ENCODE measurements at regions not wholly inside any gene's neighbourhood (a gene's known extent, or its start where the extent isn't known, plus 50 kb on each side); places are given as distances from the start of the nearest gene placed in this dataset.

GRCh38 chr7:20019757-20020432, 197.3 kb downstream of the MACC1 start (continued):
- no peak for TF ChIP-seq TSHZ1 (tag by site-specific recombination; IDR thresholded peaks at IDR 0.05; ENCODE audit: borderline replicate concordance)

GRCh38 chr7:20016669-20017068, 200.5 kb downstream of the MACC1 start:
- no peak overlapping the region for H3K4me3 ChIP-seq (ENCODE audit: low read depth, low read length)
- ChIA-PET CTCF (no interaction called here), POLR2A (no interaction called here)
- H3K36me3 ChIP-seq (ENCODE audit: control insufficient read depth in 2 of 2, insufficient read depth in 1 of 2, low read length in 2 of 2) = no peaks in the 10 kb centered on the region
- no peaks in the 10 kb centered on the region for H3K9me3 ChIP-seq (ENCODE audit: control insufficient read depth, insufficient read depth, low read depth, low read length)
- H3K27ac ChIP-seq (ENCODE audit: extremely low read depth, low read depth, low read length) = no peak overlapping the region
- no peaks in the 10 kb centered on the region for H3K4me1 ChIP-seq (ENCODE audit: control insufficient read depth, insufficient read depth, low read length)
- TF ChIP-seq, protein P1, sequence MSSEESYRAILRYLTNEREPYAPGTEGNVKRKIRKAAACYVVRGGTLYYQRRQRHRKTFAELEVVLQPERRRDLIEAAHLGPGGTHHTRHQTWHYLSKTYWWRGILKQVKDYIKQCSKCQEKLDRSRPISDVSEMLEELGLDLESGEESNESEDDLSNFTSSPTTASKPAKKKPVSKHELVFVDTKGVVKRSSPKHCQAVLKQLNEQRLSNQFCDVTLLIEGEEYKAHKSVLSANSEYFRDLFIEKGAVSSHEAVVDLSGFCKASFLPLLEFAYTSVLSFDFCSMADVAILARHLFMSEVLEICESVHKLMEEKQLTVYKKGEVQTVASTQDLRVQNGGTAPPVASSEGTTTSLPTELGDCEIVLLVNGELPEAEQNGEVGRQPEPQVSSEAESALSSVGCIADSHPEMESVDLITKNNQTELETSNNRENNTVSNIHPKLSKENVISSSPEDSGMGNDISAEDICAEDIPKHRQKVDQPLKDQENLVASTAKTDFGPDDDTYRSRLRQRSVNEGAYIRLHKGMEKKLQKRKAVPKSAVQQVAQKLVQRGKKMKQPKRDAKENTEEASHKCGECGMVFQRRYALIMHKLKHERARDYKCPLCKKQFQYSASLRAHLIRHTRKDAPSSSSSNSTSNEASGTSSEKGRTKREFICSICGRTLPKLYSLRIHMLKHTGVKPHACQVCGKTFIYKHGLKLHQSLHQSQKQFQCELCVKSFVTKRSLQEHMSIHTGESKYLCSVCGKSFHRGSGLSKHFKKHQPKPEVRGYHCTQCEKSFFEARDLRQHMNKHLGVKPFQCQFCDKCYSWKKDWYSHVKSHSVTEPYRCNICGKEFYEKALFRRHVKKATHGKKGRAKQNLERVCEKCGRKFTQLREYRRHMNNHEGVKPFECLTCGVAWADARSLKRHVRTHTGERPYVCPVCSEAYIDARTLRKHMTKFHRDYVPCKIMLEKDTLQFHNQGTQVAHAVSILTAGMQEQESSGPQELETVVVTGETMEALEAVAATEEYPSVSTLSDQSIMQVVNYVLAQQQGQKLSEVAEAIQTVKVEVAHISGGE (tag by site-specific recombination; conservative IDR thresholded peaks at IDR 0.05; ENCODE audit: low read depth) = no peak
- TF ChIP-seq ZNF341 (tag by site-specific recombination; IDR thresholded peaks at IDR 0.05; ENCODE audit: low read depth) (no peak), ZNF426 (tag by site-specific recombination; IDR thresholded peaks at IDR 0.05) (no peak), SP2 (tag by site-specific recombination; IDR thresholded peaks at IDR 0.05) (no peak), ZNF529 (tag by site-specific recombination; IDR thresholded peaks at IDR 0.05; ENCODE audit: insufficient replicate concordance) (no peak), ZSCAN16 (tag by site-specific recombination; IDR thresholded peaks at IDR 0.05) (no peak), ZNF112 (tag by site-specific recombination; IDR thresholded peaks at IDR 0.05) (no peak), YY2 (tag by site-specific recombination; IDR thresholded peaks at IDR 0.05) (no peak), ZNF701 (tag by site-specific recombination; IDR thresholded peaks at IDR 0.05) (no peak), ZNF423 (tag by site-specific recombination; IDR thresholded peaks at IDR 0.05) (no peak), ZNF544 (tag by site-specific recombination; IDR thresholded peaks at IDR 0.05) (no peak), ZNF626 (tag by site-specific recombination; IDR thresholded peaks at IDR 0.05) (no peak), ZNF777 (tag by site-specific recombination; IDR thresholded peaks at IDR 0.05; ENCODE audit: borderline replicate concordance) (no peak), ZNF239 (tag by site-specific recombination; IDR thresholded peaks at IDR 0.05) (no peak), ZNF610 (tag by site-specific recombination; IDR thresholded peaks at IDR 0.05; ENCODE audit: borderline replicate concordance) (no peak)
- TF ChIP-seq, protein P2, sequence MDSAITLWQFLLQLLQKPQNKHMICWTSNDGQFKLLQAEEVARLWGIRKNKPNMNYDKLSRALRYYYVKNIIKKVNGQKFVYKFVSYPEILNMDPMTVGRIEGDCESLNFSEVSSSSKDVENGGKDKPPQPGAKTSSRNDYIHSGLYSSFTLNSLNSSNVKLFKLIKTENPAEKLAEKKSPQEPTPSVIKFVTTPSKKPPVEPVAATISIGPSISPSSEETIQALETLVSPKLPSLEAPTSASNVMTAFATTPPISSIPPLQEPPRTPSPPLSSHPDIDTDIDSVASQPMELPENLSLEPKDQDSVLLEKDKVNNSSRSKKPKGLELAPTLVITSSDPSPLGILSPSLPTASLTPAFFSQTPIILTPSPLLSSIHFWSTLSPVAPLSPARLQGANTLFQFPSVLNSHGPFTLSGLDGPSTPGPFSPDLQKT (IDR thresholded peaks at IDR 0.05; ENCODE audit: borderline replicate concordance, low read depth, low read length) = no peak
- TF ChIP-seq, protein P3, sequence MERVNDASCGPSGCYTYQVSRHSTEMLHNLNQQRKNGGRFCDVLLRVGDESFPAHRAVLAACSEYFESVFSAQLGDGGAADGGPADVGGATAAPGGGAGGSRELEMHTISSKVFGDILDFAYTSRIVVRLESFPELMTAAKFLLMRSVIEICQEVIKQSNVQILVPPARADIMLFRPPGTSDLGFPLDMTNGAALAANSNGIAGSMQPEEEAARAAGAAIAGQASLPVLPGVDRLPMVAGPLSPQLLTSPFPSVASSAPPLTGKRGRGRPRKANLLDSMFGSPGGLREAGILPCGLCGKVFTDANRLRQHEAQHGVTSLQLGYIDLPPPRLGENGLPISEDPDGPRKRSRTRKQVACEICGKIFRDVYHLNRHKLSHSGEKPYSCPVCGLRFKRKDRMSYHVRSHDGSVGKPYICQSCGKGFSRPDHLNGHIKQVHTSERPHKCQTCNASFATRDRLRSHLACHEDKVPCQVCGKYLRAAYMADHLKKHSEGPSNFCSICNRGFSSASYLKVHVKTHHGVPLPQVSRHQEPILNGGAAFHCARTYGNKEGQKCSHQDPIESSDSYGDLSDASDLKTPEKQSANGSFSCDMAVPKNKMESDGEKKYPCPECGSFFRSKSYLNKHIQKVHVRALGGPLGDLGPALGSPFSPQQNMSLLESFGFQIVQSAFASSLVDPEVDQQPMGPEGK (tag by site-specific recombination; IDR thresholded peaks at IDR 0.05) = no peak

All from HEK293 (cell line).